Myocyte (in vitro differentiated cells): ENCODE measurements at regions not wholly inside any gene's neighbourhood (a gene's known extent, or its start where the extent isn't known, plus 50 kb on each side); places are given as distances from the start of the nearest gene placed in this dataset.
"Not testable (repeated sequence)": the region's sequence is repeated elsewhere in the genome, so short reads cannot be mapped to it uniquely, and the experiment has no call there.

ENCODE experiments used
- DNase-seq: peaks from one replicate; pipeline ENCODE4 v3.0.0-alpha.2; 2012; ENCODE audit warnings: low read depth

- no peak for DNase-seq
These were observed 92.3 kb upstream of the ZNF438 start for GRCh38 chr10:31123946-31124345.

GRCh38 chr10:31124852-31125251, 93.2 kb upstream of the ZNF438 start:
- no peak for DNase-seq

- DNase-seq, result no peak
These were observed 94.1 kb upstream of the ZNF438 start for GRCh38 chr10:31125789-31126188.

GRCh38 chr10:31126593-31126992, 94.9 kb upstream of the ZNF438 start:
- peak; percentile 74 for DNase-seq

GRCh38 chr10:31128536-31128935, 96.9 kb upstream of the ZNF438 start:
- no peak for DNase-seq

GRCh38 chr10:31129271-31129670, 97.6 kb upstream of the ZNF438 start:
- DNase-seq, result peak; percentile 69

- no peak for DNase-seq
These were observed 98.3 kb upstream of the ZNF438 start for GRCh38 chr10:31129880-31130405.

GRCh38 chr10:31130406-31130805, 98.7 kb upstream of the ZNF438 start:
- DNase-seq, result no peak

GRCh38 chr10:31131251-31131650, 99.6 kb upstream of the ZNF438 start:
- DNase-seq, result no peak

GRCh38 chr10:31132681-31133244, 101.1 kb upstream of the ZNF438 start:
- DNase-seq, result no peak

- no peak for DNase-seq
These were observed 101.7 kb upstream of the ZNF438 start for GRCh38 chr10:31133251-31133791.

GRCh38 chr10:31133792-31134310, 102.2 kb upstream of the ZNF438 start:
- DNase-seq, result peak; percentile 93

GRCh38 chr10:31134311-31134952, 102.8 kb upstream of the ZNF438 start:
- DNase-seq, result peak; percentile 81

- no peak for DNase-seq
These were observed 103.5 kb upstream of the ZNF438 start for GRCh38 chr10:31135171-31135570.

- not testable (repeated sequence) for DNase-seq
These were observed 104.1 kb upstream of the ZNF438 start for GRCh38 chr10:31135791-31136190.

- DNase-seq, result no peak
These were observed 104.7 kb upstream of the ZNF438 start for GRCh38 chr10:31136386-31136785.

- DNase-seq, result no peak
These were observed 105.5 kb upstream of the ZNF438 start for GRCh38 chr10:31136930-31137885.

GRCh38 chr10:31138026-31138553, 106.4 kb upstream of the ZNF438 start:
- no peak for DNase-seq

GRCh38 chr10:31139497-31139896, 107.8 kb upstream of the ZNF438 start:
- DNase-seq, result no peak

- DNase-seq, result no peak
These were observed 109.1 kb upstream of the ZNF438 start for GRCh38 chr10:31140716-31141115.

GRCh38 chr10:31142026-31142425, 110.4 kb upstream of the ZNF438 start:
- peak; percentile 65 for DNase-seq
